Psoas muscle (tissue), 7 donors: ENCODE measurements at regions not wholly inside any gene's neighbourhood (a gene's known extent, or its start where the extent isn't known, plus 50 kb on each side); places are given as distances from the start of the nearest gene placed in this dataset.
"Not testable (repeated sequence)": the region's sequence is repeated elsewhere in the genome, so short reads cannot be mapped to it uniquely, and the experiment has no call there.

Experiments
- ATAC-seq, 4 donors: fragments of 200-7000 bp; cut with Tn5 transposase; one replicate each; pipeline ENCODE4 v1.9.1; 2020; ENCODE audit warnings: moderate library complexity in 3 of 4, mild to moderate bottlenecking in 2 of 4
- DNase-seq, 2 donors: peaks; one replicate each; pipeline ENCODE4 v3.0.0-alpha.2; 2020
- H3K27ac ChIP-seq: fragments of 200-600 bp; one replicate; pipeline ENCODE4 v1.8.0; 2022
- H3K27me3 ChIP-seq, 3 donors: fragments of 200-600 bp in 1 of 3; one replicate each; pipeline versions ENCODE4 v1.6.1 to v1.8.0; 2013 to 2022; ENCODE audit warnings: low read length in 2 of 3, mild to moderate bottlenecking in 2 of 3, moderate library complexity in 1 of 3; ENCODE audit not compliant: insufficient read depth in 3 of 3
- H3K36me3 ChIP-seq, 2 donors: fragments of 200-600 bp in 1 of 2; one replicate each; pipeline versions ENCODE4 v1.6.1 to v1.8.0; 2013 to 2022; ENCODE audit warnings: low read depth in 1 of 2, mild to moderate bottlenecking in 1 of 2, moderate library complexity in 1 of 2; ENCODE audit not compliant: insufficient read depth in 1 of 2
- H3K4me1 ChIP-seq: fragments of 200-600 bp; one replicate; pipeline ENCODE4 v1.8.0; 2022
- H3K4me3 ChIP-seq: fragments of 200-600 bp; one replicate; pipeline ENCODE4 v1.8.0; 2022; ENCODE audit warnings: mild to moderate bottlenecking
- H3K9me3 ChIP-seq: fragments of 200-600 bp; one replicate; pipeline ENCODE4 v1.8.0; 2022
- WGBS, 3 donors: extraction: QIAGEN DNeasy Blood & Tissue Kit; methylation state at CpG; one replicate each; pipeline versions ENCODE4 v1.1.6 to v1.1.7; 2013; 5-methylcytosine and 5-hydroxymethylcytosine counted together
- intact Hi-C, 2 donors: fragments of 100-400 bp; cut with DNase I; formaldehyde crosslinking; loops; one replicate each; pipeline versions ENCODE4 v1.11.0 to v1.14.2; 2022
- TF ChIP-seq, protein P1 (sequence below): fragments of 200-600 bp; IDR thresholded peaks from one replicate; pipeline ENCODE4 v1.8.0; 2022; ENCODE audit warnings: antibody characterized with exemption
- donor health status: healthy with polysubstance abuse.
- donor health status: DM: no; HTN: no; CAD: no; lungs with moderate emphysema.
- donor health status: Bipolar disorder and iron deficiency.
- donor health status: healthy.
- donor health status: DM: yes; HTN: yes; CAD: no.
- donor health status: DM: no; HTN: no; CAD: no.
- donor health status: DM: yes; HTN: yes; CAD: no.

DNA sequence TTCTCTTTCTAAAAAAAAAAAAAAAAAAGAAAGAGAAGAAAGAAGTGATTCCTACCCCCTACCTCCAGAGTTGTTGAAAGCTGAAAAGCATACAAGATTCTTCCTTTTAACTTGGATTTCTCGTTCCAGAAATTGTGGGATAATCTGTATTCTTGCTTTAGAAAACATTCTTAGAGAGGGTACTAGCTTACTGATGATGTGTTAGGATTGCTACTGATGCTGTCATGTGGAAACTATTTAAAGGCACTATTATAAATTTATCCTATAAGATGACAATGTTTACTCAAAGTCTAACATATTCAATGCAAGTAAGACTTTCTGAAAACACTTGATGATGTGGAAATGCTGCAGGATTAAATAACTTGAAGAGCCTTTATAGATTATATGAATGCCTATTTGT, 204.0 kb upstream of the PUDP start:
- 78 to 92% (median 92%) methylated on average over 1 of the region's 1 CpG for WGBS, 3 donors

GRCh38 chrX:7347465-7347864, 199.5 kb upstream of the PUDP start:
- H3K27me3 ChIP-seq, result no peaks in the 10 kb centered on the region
- ATAC-seq, result no peak
- no peak for DNase-seq
- 65 to 75% (median 66%) methylated on average over 5 of the region's 5 CpGs for WGBS, 3 donors
- no peaks in the 10 kb centered on the region for H3K4me1 ChIP-seq
- H3K36me3 ChIP-seq, result peaks cover 0 to 5% of the 10 kb centered on the region in 2 donors
- no peak overlapping the region for H3K4me3 ChIP-seq
- TF ChIP-seq, protein P1, sequence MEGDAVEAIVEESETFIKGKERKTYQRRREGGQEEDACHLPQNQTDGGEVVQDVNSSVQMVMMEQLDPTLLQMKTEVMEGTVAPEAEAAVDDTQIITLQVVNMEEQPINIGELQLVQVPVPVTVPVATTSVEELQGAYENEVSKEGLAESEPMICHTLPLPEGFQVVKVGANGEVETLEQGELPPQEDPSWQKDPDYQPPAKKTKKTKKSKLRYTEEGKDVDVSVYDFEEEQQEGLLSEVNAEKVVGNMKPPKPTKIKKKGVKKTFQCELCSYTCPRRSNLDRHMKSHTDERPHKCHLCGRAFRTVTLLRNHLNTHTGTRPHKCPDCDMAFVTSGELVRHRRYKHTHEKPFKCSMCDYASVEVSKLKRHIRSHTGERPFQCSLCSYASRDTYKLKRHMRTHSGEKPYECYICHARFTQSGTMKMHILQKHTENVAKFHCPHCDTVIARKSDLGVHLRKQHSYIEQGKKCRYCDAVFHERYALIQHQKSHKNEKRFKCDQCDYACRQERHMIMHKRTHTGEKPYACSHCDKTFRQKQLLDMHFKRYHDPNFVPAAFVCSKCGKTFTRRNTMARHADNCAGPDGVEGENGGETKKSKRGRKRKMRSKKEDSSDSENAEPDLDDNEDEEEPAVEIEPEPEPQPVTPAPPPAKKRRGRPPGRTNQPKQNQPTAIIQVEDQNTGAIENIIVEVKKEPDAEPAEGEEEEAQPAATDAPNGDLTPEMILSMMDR, result no peak
- no peak overlapping the region for H3K27ac ChIP-seq
- no peaks in the 10 kb centered on the region for H3K9me3 ChIP-seq
- intact Hi-C loops, result no loop called here

More for the DNA sequence above, 204.0 kb upstream of the PUDP start:
- DNase-seq (no peak), ATAC-seq (no peak)
- Histone ChIP-seq H3K36me3 (peaks cover 0 to 5% of the 10 kb centered on the region in 2 donors), H3K27ac (no peak overlapping the region), H3K4me1 (no peaks in the 10 kb centered on the region), H3K9me3 (no peaks in the 10 kb centered on the region), H3K4me3 (no peak overlapping the region), H3K27me3 (no peaks in the 10 kb centered on the region)
- intact Hi-C loops, result no loop called here
- TF ChIP-seq, protein P1, result no peak

- Histone ChIP-seq H3K27ac (no peak overlapping the region), H3K27me3 (no peaks in the 10 kb centered on the region), H3K9me3 (no peaks in the 10 kb centered on the region), H3K36me3 (peaks cover 0 to 5% of the 10 kb centered on the region in 2 donors), H3K4me1 (no peaks in the 10 kb centered on the region), H3K4me3 (no peak overlapping the region)
- 73 to 89% (median 84%) methylated on average over 1 of the region's 1 CpG for WGBS, 3 donors
- TF ChIP-seq, protein P1, result no peak
- no peak for DNase-seq
- ATAC-seq, result no peak
- intact Hi-C loops, result no loop called here
Measured at GRCh38 chrX:7346021-7346420, 198.1 kb upstream of the PUDP start.

GRCh38 chrX:7343181-7343580, 195.2 kb upstream of the PUDP start:
- Histone ChIP-seq H3K9me3 (no peaks in the 10 kb centered on the region), H3K27me3 (no peaks in the 10 kb centered on the region), H3K4me3 (no peak overlapping the region), H3K36me3 (no peaks in the 10 kb centered on the region), H3K27ac (no peak overlapping the region), H3K4me1 (no peaks in the 10 kb centered on the region)
- DNase-seq (no peak), ATAC-seq (no peak)
- TF ChIP-seq, protein P1, result no peak
- WGBS, 3 donors, result 97 to 99% (median 99%) methylated on average over 3 of the region's 3 CpGs
- intact Hi-C loops, result no loop called here

- H3K36me3 ChIP-seq, H3K27me3 ChIP-seq, intact Hi-C loops, H3K4me1 ChIP-seq, H3K4me3 ChIP-seq, H3K27ac ChIP-seq, DNase-seq, ATAC-seq, H3K9me3 ChIP-seq: not testable (repeated sequence)
- 95 to 100% (median 97%) methylated on average over 2 of the region's 2 CpGs for WGBS, 3 donors
Measured at GRCh38 chrX:7335816-7336362, 187.9 kb upstream of the PUDP start.
